ENCODE measurements at regions not wholly inside any gene's neighbourhood (a gene's known extent, or its start where the extent isn't known, plus 50 kb on each side); places are given as distances from the start of the nearest gene placed in this dataset.
"Not testable (repeated sequence)": the region's sequence is repeated elsewhere in the genome, so short reads cannot be mapped to it uniquely, and the experiment has no call there.

GRCh38 chr15:84395881-84396280, 160.3 kb downstream of the GOLGA6L4 start:
- not testable (repeated sequence) for H3K27me3 ChIP-seq (ENCODE audit: control insufficient read depth in 5 of 5, insufficient read depth in 4 of 5, low read length in 5 of 5); H3K4me3 ChIP-seq (ENCODE audit: low read depth in 1 of 5, low read length in 5 of 5); H3K9me3 ChIP-seq (ENCODE audit: control insufficient read depth in 5 of 5, low read length in 5 of 5); H3K4me1 ChIP-seq (ENCODE audit: control insufficient read depth in 5 of 5, insufficient read depth in 5 of 5, low read length in 5 of 5); H3K36me3 ChIP-seq (ENCODE audit: control insufficient read depth in 5 of 5, insufficient read depth in 5 of 5, low read length in 5 of 5); H3K27ac ChIP-seq (ENCODE audit: low read depth, low read length); H3K9ac ChIP-seq (ENCODE audit: low read length in 5 of 5)

- not testable (repeated sequence) for H3K27ac ChIP-seq (ENCODE audit: low read depth, low read length); H3K4me3 ChIP-seq (ENCODE audit: low read depth in 1 of 5, low read length in 5 of 5); H3K27me3 ChIP-seq (ENCODE audit: control insufficient read depth in 5 of 5, insufficient read depth in 4 of 5, low read length in 5 of 5); H3K4me1 ChIP-seq (ENCODE audit: control insufficient read depth in 5 of 5, insufficient read depth in 5 of 5, low read length in 5 of 5); H3K9me3 ChIP-seq (ENCODE audit: control insufficient read depth in 5 of 5, low read length in 5 of 5); H3K36me3 ChIP-seq (ENCODE audit: control insufficient read depth in 5 of 5, insufficient read depth in 5 of 5, low read length in 5 of 5); H3K9ac ChIP-seq (ENCODE audit: low read length in 5 of 5)
These were observed 161.5 kb downstream of the GOLGA6L4 start for GRCh38 chr15:84397066-84397465.

- not testable (repeated sequence) for H3K9me3 ChIP-seq (ENCODE audit: control insufficient read depth in 5 of 5, low read length in 5 of 5); H3K4me3 ChIP-seq (ENCODE audit: low read depth in 1 of 5, low read length in 5 of 5); H3K4me1 ChIP-seq (ENCODE audit: control insufficient read depth in 5 of 5, insufficient read depth in 5 of 5, low read length in 5 of 5); H3K27me3 ChIP-seq (ENCODE audit: control insufficient read depth in 5 of 5, insufficient read depth in 4 of 5, low read length in 5 of 5); H3K27ac ChIP-seq (ENCODE audit: low read depth, low read length); H3K9ac ChIP-seq (ENCODE audit: low read length in 5 of 5); H3K36me3 ChIP-seq (ENCODE audit: control insufficient read depth in 5 of 5, insufficient read depth in 5 of 5, low read length in 5 of 5)
These were observed 162.5 kb downstream of the GOLGA6L4 start for GRCh38 chr15:84398087-84398486.

GRCh38 chr15:84398763-84399701, 163.5 kb downstream of the GOLGA6L4 start:
- Histone ChIP-seq H3K4me1 (ENCODE audit: control insufficient read depth in 5 of 5, insufficient read depth in 5 of 5, low read length in 5 of 5) (no peaks in the 10 kb centered on the region), H3K9ac (ENCODE audit: low read length in 5 of 5) (no peak overlapping the region), H3K36me3 (ENCODE audit: control insufficient read depth in 5 of 5, insufficient read depth in 5 of 5, low read length in 5 of 5) (peaks cover 0 to 11% (median 6%) of the 10 kb centered on the region in 5 donors), H3K9me3 (ENCODE audit: control insufficient read depth in 5 of 5, low read length in 5 of 5) (no peaks in the 10 kb centered on the region), H3K27me3 (ENCODE audit: control insufficient read depth in 5 of 5, insufficient read depth in 4 of 5, low read length in 5 of 5) (no peaks in the 10 kb centered on the region), H3K4me3 (ENCODE audit: low read depth in 1 of 5, low read length in 5 of 5) (no peak overlapping the region), H3K27ac (ENCODE audit: low read depth, low read length) (no peak overlapping the region)

- no peaks in the 10 kb centered on the region for H3K4me1 ChIP-seq (ENCODE audit: control insufficient read depth in 5 of 5, insufficient read depth in 5 of 5, low read length in 5 of 5)
- H3K36me3 ChIP-seq (ENCODE audit: control insufficient read depth in 5 of 5, insufficient read depth in 5 of 5, low read length in 5 of 5), result peaks cover 0 to 11% (median 6%) of the 10 kb centered on the region in 5 donors
- H3K4me3 ChIP-seq (ENCODE audit: low read depth in 1 of 5, low read length in 5 of 5), result no peak overlapping the region
- no peaks in the 10 kb centered on the region for H3K9me3 ChIP-seq (ENCODE audit: control insufficient read depth in 5 of 5, low read length in 5 of 5)
- H3K27me3 ChIP-seq (ENCODE audit: control insufficient read depth in 5 of 5, insufficient read depth in 4 of 5, low read length in 5 of 5), result no peaks in the 10 kb centered on the region
- H3K9ac ChIP-seq (ENCODE audit: low read length in 5 of 5), result no peak overlapping the region
- H3K27ac ChIP-seq (ENCODE audit: low read depth, low read length), result no peak overlapping the region
These were observed 164.6 kb downstream of the GOLGA6L4 start for GRCh38 chr15:84400017-84400740.

- Histone ChIP-seq H3K27ac (ENCODE audit: low read depth, low read length) (no peak overlapping the region), H3K36me3 (ENCODE audit: control insufficient read depth in 5 of 5, insufficient read depth in 5 of 5, low read length in 5 of 5) (peaks cover 0 to 11% (median 6%) of the 10 kb centered on the region in 5 donors), H3K27me3 (ENCODE audit: control insufficient read depth in 5 of 5, insufficient read depth in 4 of 5, low read length in 5 of 5) (no peaks in the 10 kb centered on the region), H3K4me1 (ENCODE audit: control insufficient read depth in 5 of 5, insufficient read depth in 5 of 5, low read length in 5 of 5) (no peaks in the 10 kb centered on the region), H3K4me3 (ENCODE audit: low read depth in 1 of 5, low read length in 5 of 5) (no peak overlapping the region), H3K9ac (ENCODE audit: low read length in 5 of 5) (no peak overlapping the region), H3K9me3 (ENCODE audit: control insufficient read depth in 5 of 5, low read length in 5 of 5) (no peaks in the 10 kb centered on the region)
These were observed 165.2 kb downstream of the GOLGA6L4 start for GRCh38 chr15:84400820-84401219.

- not testable (repeated sequence) for H3K9ac ChIP-seq (ENCODE audit: low read length in 5 of 5); H3K27ac ChIP-seq (ENCODE audit: low read depth, low read length); H3K9me3 ChIP-seq (ENCODE audit: control insufficient read depth in 5 of 5, low read length in 5 of 5); H3K4me3 ChIP-seq (ENCODE audit: low read depth in 1 of 5, low read length in 5 of 5); H3K4me1 ChIP-seq (ENCODE audit: control insufficient read depth in 5 of 5, insufficient read depth in 5 of 5, low read length in 5 of 5); H3K27me3 ChIP-seq (ENCODE audit: control insufficient read depth in 5 of 5, insufficient read depth in 4 of 5, low read length in 5 of 5)
- H3K36me3 ChIP-seq (ENCODE audit: control insufficient read depth in 5 of 5, insufficient read depth in 5 of 5, low read length in 5 of 5), result peaks cover 0 to 11% (median 6%) of the 10 kb centered on the region in 5 donors
These were observed 165.9 kb downstream of the GOLGA6L4 start for GRCh38 chr15:84401461-84401860.

GRCh38 chr15:84401891-84402840, 166.6 kb downstream of the GOLGA6L4 start:
- not testable (repeated sequence) for H3K27ac ChIP-seq (ENCODE audit: low read depth, low read length); H3K9me3 ChIP-seq (ENCODE audit: control insufficient read depth in 5 of 5, low read length in 5 of 5); H3K4me3 ChIP-seq (ENCODE audit: low read depth in 1 of 5, low read length in 5 of 5); H3K4me1 ChIP-seq (ENCODE audit: control insufficient read depth in 5 of 5, insufficient read depth in 5 of 5, low read length in 5 of 5); H3K27me3 ChIP-seq (ENCODE audit: control insufficient read depth in 5 of 5, insufficient read depth in 4 of 5, low read length in 5 of 5); H3K9ac ChIP-seq (ENCODE audit: low read length in 5 of 5)
- peaks cover 0 to 11% (median 6%) of the 10 kb centered on the region in 5 donors for H3K36me3 ChIP-seq (ENCODE audit: control insufficient read depth in 5 of 5, insufficient read depth in 5 of 5, low read length in 5 of 5)

- Histone ChIP-seq H3K27me3 (ENCODE audit: control insufficient read depth in 5 of 5, insufficient read depth in 4 of 5, low read length in 5 of 5) (no peaks in the 10 kb centered on the region), H3K4me1 (ENCODE audit: control insufficient read depth in 5 of 5, insufficient read depth in 5 of 5, low read length in 5 of 5) (no peaks in the 10 kb centered on the region), H3K36me3 (ENCODE audit: control insufficient read depth in 5 of 5, insufficient read depth in 5 of 5, low read length in 5 of 5) (peaks cover 0 to 11% (median 6%) of the 10 kb centered on the region in 5 donors), H3K27ac (ENCODE audit: low read depth, low read length) (no peak overlapping the region), H3K9me3 (ENCODE audit: control insufficient read depth in 5 of 5, low read length in 5 of 5) (no peaks in the 10 kb centered on the region), H3K4me3 (ENCODE audit: low read depth in 1 of 5, low read length in 5 of 5) (no peak overlapping the region), H3K9ac (ENCODE audit: low read length in 5 of 5) (no peak overlapping the region)
These were observed 167.5 kb downstream of the GOLGA6L4 start for GRCh38 chr15:84402856-84403608.
